ENCODE measurements at regions not wholly inside any gene's neighbourhood (a gene's known extent, or its start where the extent isn't known, plus 50 kb on each side); places are given as distances from the start of the nearest gene placed in this dataset.
"Not testable (repeated sequence)": the region's sequence is repeated elsewhere in the genome, so short reads cannot be mapped to it uniquely, and the experiment has no call there.

DNA sequence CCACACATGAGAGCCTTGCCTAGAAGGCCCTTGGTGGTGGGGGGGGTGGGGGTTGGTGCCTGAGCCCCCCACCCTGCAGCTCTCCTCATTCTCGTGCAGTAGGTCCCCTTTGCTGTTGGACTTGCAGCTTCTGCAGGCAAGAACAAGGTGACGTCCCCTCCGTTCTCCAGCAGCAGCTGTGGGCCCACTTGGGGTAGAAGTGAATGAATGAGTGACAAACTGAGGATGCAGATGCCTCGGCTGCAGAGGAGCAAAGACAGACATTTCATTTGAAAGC, 88.6 kb upstream of the CTDP1 start:
- no peaks in the 10 kb centered on the region for H3K9me3 ChIP-seq
- no peaks in the 10 kb centered on the region for H3K36me3 ChIP-seq
- H3K27me3 ChIP-seq: peaks cover 5% of the 10 kb centered on the region
- no peak overlapping the region for H3K27ac ChIP-seq
- ATAC-seq: no peak
- no peaks in the 10 kb centered on the region for H3K4me1 ChIP-seq
- no peak for TF ChIP-seq CTCF (IDR thresholded peaks at IDR 0.05)
- no peak overlapping the region for H3K4me3 ChIP-seq
- intact Hi-C loops (cut with DNase I): no loop called here
- DNase-seq: no peak

DNA sequence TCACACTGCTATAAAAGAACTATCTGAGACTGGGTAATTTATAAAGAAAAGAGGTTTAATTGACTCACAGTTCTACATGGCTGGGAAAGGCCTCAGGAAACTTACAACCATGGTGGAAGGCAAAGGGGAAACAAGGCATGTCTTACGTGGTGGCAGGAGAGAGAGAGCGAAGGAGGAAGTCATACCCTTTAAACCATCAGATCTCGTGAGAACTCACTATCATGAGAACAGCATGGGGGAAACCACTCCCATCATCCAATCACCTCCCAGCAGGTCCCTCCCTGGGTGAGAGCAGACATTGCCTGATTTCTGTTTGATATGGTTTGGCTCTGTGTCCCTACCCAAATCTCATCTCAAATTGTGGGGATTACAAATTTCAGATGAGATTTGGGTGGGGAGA, 86.9 kb upstream of the CTDP1 start:
- H3K4me3 ChIP-seq; intact Hi-C loops (cut with DNase I); H3K36me3 ChIP-seq; ATAC-seq; H3K4me1 ChIP-seq; H3K27ac ChIP-seq; DNase-seq; H3K9me3 ChIP-seq; H3K27me3 ChIP-seq: not testable (repeated sequence)

GRCh38 chr18:79595876-79596374, 83.7 kb upstream of the CTDP1 start:
- no peaks in the 10 kb centered on the region for H3K36me3 ChIP-seq
- intact Hi-C loops (cut with DNase I): no loop called here
- DNase-seq: peak; percentile 32
- ATAC-seq: no peak
- H3K4me1 ChIP-seq: no peaks in the 10 kb centered on the region
- no peak for TF ChIP-seq CTCF (IDR thresholded peaks at IDR 0.05)
- no peaks in the 10 kb centered on the region for H3K9me3 ChIP-seq
- H3K27ac ChIP-seq: no peak overlapping the region
- no peak overlapping the region for H3K4me3 ChIP-seq
- H3K27me3 ChIP-seq: peaks cover 5% of the 10 kb centered on the region

- Histone ChIP-seq H3K9me3 (no peaks in the 10 kb centered on the region), H3K27ac (no peak overlapping the region), H3K36me3 (no peaks in the 10 kb centered on the region), H3K4me3 (no peak overlapping the region), H3K27me3 (peaks cover 5% of the 10 kb centered on the region), H3K4me1 (no peaks in the 10 kb centered on the region)
- ATAC-seq (no peak), DNase-seq (peak; percentile 40)
- no peak for TF ChIP-seq CTCF (IDR thresholded peaks at IDR 0.05)
- intact Hi-C loops (cut with DNase I): no loop called here
These were observed 83.0 kb upstream of the CTDP1 start for GRCh38 chr18:79596446-79597175.

DNA sequence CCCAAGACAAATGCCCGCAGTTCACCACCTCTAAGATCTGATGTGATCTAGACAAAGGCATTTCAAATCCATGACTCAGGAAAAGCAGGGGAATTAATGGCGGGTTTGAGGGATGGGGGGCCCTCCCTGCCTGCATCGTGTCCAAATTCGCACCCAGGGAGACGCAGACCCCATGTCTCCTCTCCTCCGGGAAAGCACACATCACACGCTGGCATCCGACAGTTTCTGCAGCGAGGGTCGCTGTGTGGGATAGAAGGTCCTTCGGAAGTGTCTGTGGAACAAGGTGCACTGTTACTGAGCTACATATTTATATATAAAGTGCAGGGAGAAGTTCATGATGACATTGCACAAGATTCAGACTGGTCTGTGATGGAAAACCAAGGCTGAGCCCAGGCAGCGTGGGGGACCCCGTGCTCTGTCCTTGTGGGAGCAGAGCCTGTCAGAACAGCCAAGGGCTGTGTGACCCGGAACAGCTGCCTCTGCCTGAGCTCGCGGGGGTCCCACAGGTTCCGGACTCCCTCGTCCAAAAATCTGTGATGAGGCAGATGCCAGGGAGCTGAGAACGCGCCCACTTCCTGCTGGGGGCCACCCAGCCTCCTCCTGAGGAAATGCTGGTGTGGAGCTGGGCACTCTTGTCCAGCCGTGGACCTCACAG, 82.3 kb upstream of the CTDP1 start:
- Histone ChIP-seq H3K9me3 (no peaks in the 10 kb centered on the region), H3K27ac (no peak overlapping the region), H3K4me3 (no peak overlapping the region), H3K27me3 (peaks cover 5% of the 10 kb centered on the region), H3K4me1 (no peaks in the 10 kb centered on the region), H3K36me3 (no peaks in the 10 kb centered on the region)
- no peak for ATAC-seq
- TF ChIP-seq CTCF (IDR thresholded peaks at IDR 0.05): no peak
- peak; percentile 17 for DNase-seq
- intact Hi-C loops (cut with DNase I): no loop called here

GRCh38 chr18:79597831-79598632, 81.6 kb upstream of the CTDP1 start:
- peaks cover 1% of the 10 kb centered on the region for H3K27me3 ChIP-seq

More at GRCh38 chr18:79597831-79598632, 81.6 kb upstream of the CTDP1 start:
- Histone ChIP-seq H3K4me3 (no peak overlapping the region), H3K36me3 (no peaks in the 10 kb centered on the region), H3K27ac (no peak overlapping the region), H3K4me1 (no peaks in the 10 kb centered on the region), H3K9me3 (no peaks in the 10 kb centered on the region)
- peak; percentile 15 for ATAC-seq
- peak; percentile 63 for DNase-seq
- no peak for TF ChIP-seq CTCF (IDR thresholded peaks at IDR 0.05)
- intact Hi-C loops (cut with DNase I): no loop called here
